ENCODE measurements at regions not wholly inside any gene's neighbourhood (a gene's known extent, or its start where the extent isn't known, plus 50 kb on each side); places are given as distances from the start of the nearest gene placed in this dataset.

DNA sequence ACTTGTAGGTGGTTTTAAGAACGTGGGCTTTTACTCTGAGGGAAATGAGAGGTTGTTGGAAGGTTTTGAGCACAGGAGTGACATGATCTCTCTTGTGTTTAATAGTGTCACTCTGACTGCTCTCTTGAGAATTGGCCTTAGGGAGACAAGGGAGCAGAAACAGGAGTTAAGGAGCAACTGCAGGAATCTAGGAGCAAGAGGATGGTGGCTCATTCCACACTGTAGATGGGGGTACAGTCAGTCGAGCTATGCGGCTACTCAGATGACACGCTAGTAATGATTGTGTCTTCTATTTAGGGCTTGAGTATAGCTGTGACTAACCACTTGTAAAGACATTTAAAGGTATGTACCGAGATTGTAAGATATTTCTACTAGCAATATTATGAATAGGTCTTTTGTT lies 87.4 kb downstream of the RPRM start:
- intact Hi-C loops (cut with DNase I) = no loop called here
- Histone ChIP-seq H3K4me1 (no peaks in the 10 kb centered on the region), H3K36me3 (no peaks in the 10 kb centered on the region), H3K4me3 (no peak overlapping the region), H3K27me3 (no peaks in the 10 kb centered on the region), H3K9me3 (no peaks in the 10 kb centered on the region), H3K27ac (no peak overlapping the region)
- DNase-seq (no peak), ATAC-seq (no peak)
- TF ChIP-seq, protein P1, sequence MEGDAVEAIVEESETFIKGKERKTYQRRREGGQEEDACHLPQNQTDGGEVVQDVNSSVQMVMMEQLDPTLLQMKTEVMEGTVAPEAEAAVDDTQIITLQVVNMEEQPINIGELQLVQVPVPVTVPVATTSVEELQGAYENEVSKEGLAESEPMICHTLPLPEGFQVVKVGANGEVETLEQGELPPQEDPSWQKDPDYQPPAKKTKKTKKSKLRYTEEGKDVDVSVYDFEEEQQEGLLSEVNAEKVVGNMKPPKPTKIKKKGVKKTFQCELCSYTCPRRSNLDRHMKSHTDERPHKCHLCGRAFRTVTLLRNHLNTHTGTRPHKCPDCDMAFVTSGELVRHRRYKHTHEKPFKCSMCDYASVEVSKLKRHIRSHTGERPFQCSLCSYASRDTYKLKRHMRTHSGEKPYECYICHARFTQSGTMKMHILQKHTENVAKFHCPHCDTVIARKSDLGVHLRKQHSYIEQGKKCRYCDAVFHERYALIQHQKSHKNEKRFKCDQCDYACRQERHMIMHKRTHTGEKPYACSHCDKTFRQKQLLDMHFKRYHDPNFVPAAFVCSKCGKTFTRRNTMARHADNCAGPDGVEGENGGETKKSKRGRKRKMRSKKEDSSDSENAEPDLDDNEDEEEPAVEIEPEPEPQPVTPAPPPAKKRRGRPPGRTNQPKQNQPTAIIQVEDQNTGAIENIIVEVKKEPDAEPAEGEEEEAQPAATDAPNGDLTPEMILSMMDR (IDR thresholded peaks at IDR 0.05) = no peak

DNA sequence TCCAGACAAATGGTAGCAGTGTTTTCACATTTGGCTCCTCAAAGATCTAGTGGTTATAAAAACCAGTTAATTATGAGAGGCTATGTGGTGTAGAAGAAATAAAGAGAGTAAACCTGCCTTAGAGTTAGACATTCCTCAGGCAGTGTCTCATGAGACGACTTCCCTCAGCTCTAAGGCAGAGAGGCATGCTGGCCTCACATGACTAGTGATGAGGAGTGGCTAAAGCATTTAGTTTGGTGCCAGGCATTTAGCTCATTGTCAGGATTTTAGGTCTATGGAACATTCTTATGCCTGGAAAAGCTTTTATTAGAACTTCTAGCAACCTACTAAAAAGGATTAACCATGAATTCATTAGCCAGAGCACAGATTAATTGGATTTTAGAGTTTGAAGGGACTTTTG lies 90.3 kb downstream of the RPRM start:
- ATAC-seq = no peak

DNA sequence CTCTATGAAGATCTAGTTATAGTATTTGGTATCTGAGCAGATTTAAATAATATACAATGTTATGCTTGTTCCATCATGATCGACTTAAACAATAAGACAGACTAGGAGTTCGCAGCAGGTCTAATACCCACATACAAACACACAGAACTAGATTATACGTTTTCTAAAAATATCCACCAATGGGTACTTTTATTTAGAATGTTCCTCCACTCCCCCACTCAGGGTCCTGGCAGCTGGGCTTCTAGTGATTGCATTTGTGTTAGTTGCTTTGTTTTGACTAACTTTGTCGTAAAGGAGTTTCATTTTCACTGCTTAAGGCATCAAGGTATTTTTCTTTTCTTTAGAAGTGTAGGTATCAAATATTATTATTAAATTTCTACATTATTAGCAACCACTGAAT lies 91.4 kb downstream of the RPRM start:
- Histone ChIP-seq H3K27ac (no peak overlapping the region), H3K27me3 (no peaks in the 10 kb centered on the region), H3K9me3 (peaks cover 0 to 3% of the 10 kb centered on the region in 2 donors), H3K36me3 (no peaks in the 10 kb centered on the region), H3K4me1 (no peaks in the 10 kb centered on the region), H3K4me3 (no peak overlapping the region)
- ATAC-seq (no peak), DNase-seq (no peak)
- intact Hi-C loops (cut with DNase I) = no loop called here
- TF ChIP-seq, protein P1 (IDR thresholded peaks at IDR 0.05) = no peak

More for the DNA sequence above, 90.3 kb downstream of the RPRM start:
- intact Hi-C loops (cut with DNase I) = no loop called here
- Histone ChIP-seq H3K9me3 (peaks cover 0 to 3% of the 10 kb centered on the region in 2 donors), H3K36me3 (no peaks in the 10 kb centered on the region), H3K27ac (no peak overlapping the region), H3K4me3 (no peak overlapping the region), H3K4me1 (no peaks in the 10 kb centered on the region), H3K27me3 (no peaks in the 10 kb centered on the region)
- TF ChIP-seq, protein P1 (IDR thresholded peaks at IDR 0.05) = no peak
- DNase-seq = no peak

DNA sequence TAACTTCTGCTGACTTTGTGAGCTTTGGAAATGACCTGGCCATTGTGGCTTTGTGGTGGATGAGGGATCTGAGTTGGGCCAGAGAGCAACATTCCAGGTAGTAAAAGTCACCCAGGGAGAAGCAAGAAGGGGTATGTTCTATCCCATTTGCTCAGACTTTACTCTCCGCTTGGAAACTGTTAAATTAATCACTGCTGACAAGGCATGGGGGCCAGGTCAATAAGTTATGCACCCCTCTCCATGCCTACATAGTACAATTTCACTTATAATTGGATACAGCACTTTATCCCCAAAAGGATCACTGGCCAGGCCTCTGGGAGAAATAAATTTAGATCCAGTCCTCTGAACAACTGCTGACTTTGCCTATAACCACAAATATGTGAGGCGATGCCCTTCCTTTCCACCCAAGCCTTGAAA lies 92.1 kb downstream of the RPRM start:
- Histone ChIP-seq H3K27ac (no peak overlapping the region), H3K4me1 (no peaks in the 10 kb centered on the region), H3K4me3 (no peak overlapping the region), H3K36me3 (no peaks in the 10 kb centered on the region), H3K9me3 (peaks cover 0 to 3% of the 10 kb centered on the region in 2 donors), H3K27me3 (no peaks in the 10 kb centered on the region)
- intact Hi-C loops (cut with DNase I) = no loop called here
- ATAC-seq (no peak), DNase-seq (no peak)
- TF ChIP-seq, protein P1 (IDR thresholded peaks at IDR 0.05) = no peak

DNA sequence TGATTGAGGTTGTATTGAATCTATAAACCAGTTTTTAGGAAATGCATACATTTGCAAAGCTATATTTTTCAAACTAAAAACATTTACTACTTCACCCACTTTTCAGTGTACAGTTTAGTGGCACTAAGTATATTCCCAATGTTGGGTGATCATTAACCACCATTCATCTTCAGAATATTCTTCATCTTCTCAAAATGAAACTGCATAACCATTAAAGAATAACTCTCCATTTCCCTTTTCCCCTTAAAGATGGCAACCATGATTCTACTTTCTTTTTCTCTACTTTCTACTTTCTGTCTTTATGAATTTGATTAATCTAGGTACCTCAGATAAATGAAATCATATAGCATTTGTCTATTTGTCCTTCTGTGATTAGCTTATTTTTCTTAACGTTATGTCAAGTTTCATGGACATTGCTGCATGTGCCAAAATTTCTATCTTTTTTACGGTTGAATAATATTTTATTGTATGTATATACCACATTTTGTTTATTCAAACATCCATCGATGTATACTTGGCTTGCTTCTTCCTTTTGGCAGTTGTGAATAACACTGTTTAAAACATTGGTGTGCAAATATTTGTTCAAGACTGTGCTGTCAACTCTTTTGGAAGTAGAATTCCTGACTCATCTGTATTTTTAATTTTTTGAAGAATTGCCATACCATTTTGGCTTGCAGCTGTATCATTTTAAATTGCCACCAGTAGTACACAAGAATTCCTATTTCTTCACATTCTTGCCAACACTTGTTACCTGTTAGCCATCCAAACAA lies 104.9 kb downstream of the RPRM start:
- intact Hi-C loops (cut with DNase I) = no loop called here
- no peak for ATAC-seq
- no peaks in the 10 kb centered on the region for H3K9me3 ChIP-seq
- H3K27ac ChIP-seq = no peak overlapping the region
- no peaks in the 10 kb centered on the region for H3K36me3 ChIP-seq
- no peaks in the 10 kb centered on the region for H3K4me1 ChIP-seq
- DNase-seq = no peak
- H3K27me3 ChIP-seq = no peaks in the 10 kb centered on the region
- TF ChIP-seq, protein P1 (IDR thresholded peaks at IDR 0.05) = no peak
- no peak overlapping the region for H3K4me3 ChIP-seq
